ENCODE measurements at regions not wholly inside any gene's neighbourhood (a gene's known extent, or its start where the extent isn't known, plus 50 kb on each side); places are given as distances from the start of the nearest gene placed in this dataset.

DNA sequence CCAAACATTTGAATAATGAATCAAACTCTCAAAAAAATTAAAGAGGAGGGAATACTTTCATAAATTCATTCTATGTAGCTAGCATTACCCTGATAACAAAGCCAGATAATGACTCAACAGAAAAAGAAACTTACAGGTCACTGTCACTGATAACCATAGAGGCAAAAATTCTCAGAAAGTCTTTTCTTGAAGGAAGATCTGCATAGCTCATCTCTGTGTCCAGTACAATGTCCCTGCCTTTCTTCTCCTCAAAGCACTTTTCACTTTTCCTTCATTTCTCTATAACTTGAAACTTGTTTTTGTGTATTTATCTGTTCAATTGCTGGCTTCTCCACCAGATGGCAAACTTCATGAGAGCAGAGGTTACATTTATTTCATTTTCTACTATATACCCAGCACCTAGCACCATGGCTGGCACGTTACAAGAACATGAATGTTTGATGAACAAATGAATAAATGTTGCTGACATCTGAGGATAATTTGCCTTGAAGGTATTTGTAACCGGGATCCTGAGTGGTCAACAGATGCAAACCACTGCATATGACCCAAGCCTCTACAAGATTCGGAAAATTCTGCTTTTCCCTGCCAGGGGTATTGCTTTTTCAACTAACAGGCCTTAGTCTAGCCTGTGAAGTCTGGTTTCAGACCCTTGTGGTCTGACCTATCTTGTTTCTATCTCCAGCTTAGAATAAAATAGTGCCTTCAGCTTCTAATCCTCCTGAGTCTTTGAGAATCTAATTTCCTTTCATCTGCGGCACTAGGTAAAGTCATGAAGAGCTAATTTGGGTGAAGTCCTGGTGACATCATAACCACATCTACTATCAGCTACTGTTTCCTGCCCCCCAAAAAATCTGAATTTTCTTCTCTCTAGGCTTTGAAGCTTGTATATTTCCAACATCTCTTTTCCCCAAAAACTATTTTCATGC, 52.5 kb upstream of the ANTXR2 start:
- ATAC-seq (ENCODE audit: low FRiP score in 2 of 2), result peak in 1 of 2 donors; percentile 36
- no peak overlapping the region for H3K27ac ChIP-seq

DNA sequence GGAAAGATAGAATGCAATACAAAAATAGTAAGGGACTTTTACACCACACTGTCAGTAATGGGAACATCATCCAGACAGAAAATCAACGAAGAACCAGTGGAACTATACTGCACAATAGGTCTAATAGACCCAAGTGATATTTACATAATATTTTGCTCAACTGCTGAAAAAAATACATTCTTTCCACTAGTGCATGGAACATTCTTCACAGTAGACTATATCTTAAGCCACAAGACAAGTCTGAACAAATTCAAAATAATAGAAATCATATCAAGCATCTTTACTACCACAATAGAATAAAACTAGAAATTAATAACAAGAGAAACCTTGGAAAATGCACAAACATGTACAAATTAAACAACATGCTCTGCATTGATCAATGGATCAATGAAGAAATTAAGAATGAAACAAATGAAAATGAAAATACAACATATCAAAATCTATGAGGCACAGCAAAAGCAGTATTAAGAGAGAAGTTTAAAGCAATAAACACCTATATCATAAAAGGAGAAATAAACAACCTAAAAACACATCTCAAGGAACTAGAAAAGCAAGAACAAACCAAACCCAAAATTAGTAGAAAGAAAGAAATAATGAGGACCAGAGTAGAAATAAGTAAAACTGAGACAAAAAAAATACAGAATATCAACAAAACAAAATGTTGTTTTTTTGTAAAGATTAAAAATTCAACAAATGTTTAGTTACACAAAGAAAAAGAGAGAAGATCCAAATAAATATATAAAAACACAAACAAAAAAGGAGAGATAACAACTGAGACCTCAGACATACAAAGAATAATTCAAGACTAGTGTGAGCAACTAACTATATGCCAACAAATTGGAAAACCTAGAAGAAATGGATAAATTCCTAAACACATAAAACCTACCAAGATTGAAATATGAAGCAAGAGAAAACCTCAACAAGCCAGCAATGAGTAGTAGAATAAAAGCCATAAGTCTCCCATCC, 51.5 kb upstream of the ANTXR2 start:
- Histone ChIP-seq H3K36me3 (no peaks in the 10 kb centered on the region), H3K9me3 (no peaks in the 10 kb centered on the region), H3K4me3 (no peak overlapping the region), H3K27me3 (no peaks in the 10 kb centered on the region), H3K4me1 (peaks cover 0 to 3% (median 0%) of the 10 kb centered on the region in 4 donors), H3K27ac (no peak overlapping the region)
- DNase-seq (no peak), ATAC-seq (ENCODE audit: low FRiP score in 2 of 2) (no peak)
- 65 to 92% methylated on average over 1 of the region's 1 CpG for WGBS, 2 donors
- TF ChIP-seq POLR2A (IDR thresholded peaks at IDR 0.05) (no peak), POLR2AphosphoS5 (IDR thresholded peaks at IDR 0.05) (no peak), EP300 (IDR thresholded peaks at IDR 0.05) (no peak)
- TF ChIP-seq, protein P1, sequence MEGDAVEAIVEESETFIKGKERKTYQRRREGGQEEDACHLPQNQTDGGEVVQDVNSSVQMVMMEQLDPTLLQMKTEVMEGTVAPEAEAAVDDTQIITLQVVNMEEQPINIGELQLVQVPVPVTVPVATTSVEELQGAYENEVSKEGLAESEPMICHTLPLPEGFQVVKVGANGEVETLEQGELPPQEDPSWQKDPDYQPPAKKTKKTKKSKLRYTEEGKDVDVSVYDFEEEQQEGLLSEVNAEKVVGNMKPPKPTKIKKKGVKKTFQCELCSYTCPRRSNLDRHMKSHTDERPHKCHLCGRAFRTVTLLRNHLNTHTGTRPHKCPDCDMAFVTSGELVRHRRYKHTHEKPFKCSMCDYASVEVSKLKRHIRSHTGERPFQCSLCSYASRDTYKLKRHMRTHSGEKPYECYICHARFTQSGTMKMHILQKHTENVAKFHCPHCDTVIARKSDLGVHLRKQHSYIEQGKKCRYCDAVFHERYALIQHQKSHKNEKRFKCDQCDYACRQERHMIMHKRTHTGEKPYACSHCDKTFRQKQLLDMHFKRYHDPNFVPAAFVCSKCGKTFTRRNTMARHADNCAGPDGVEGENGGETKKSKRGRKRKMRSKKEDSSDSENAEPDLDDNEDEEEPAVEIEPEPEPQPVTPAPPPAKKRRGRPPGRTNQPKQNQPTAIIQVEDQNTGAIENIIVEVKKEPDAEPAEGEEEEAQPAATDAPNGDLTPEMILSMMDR (IDR thresholded peaks at IDR 0.05), result no peak

More for the DNA sequence above, 52.5 kb upstream of the ANTXR2 start:
- Histone ChIP-seq H3K4me1 (peaks cover 0 to 3% (median 0%) of the 10 kb centered on the region in 4 donors), H3K9me3 (no peaks in the 10 kb centered on the region), H3K27me3 (no peaks in the 10 kb centered on the region), H3K36me3 (no peaks in the 10 kb centered on the region), H3K4me3 (no peak overlapping the region)
- TF ChIP-seq POLR2AphosphoS5 (IDR thresholded peaks at IDR 0.05) (no peak), EP300 (IDR thresholded peaks at IDR 0.05) (no peak)
- TF ChIP-seq, protein P1 (IDR thresholded peaks at IDR 0.05), result peak in 4 of 6 experiments; percentile 13 to 47 (median 28)
- DNase-seq, result no peak
- WGBS, 2 donors, result 81 to 83% methylated on average over 4 of the region's 4 CpGs

Data from upper lobe of left lung (tissue), 6 donors.